SK-N-SH treated with all-trans-retinoic acid at 6 μM for 48 hours (cell line): ENCODE measurements at regions not wholly inside any gene's neighbourhood (a gene's known extent, or its start where the extent isn't known, plus 50 kb on each side); places are given as distances from the start of the nearest gene placed in this dataset.

Experiments used
- ATAC-seq: fragments of 200-7000 bp; cut with Tn5 transposase; 3 replicates; pipeline ENCODE4 v1.9.1; 2020; ENCODE audit warnings: mild to moderate bottlenecking, moderate library complexity
- ARNTL ChIP-seq: fragments of 450-650 bp; formaldehyde crosslinking; IDR thresholded peaks from 2 replicates; pipeline ENCODE4 v1.5.0; 2020; ENCODE audit warnings: low read depth, mild to moderate bottlenecking, moderate library complexity, borderline replicate concordance
- CSDC2 ChIP-seq: fragments of 250-450 bp; sonication (Bioruptor Pico); IDR thresholded peaks from 2 replicates; pipeline ENCODE4 v1.5.0; 2020; ENCODE audit warnings: mild to moderate bottlenecking, moderate library complexity
- CSRNP3 ChIP-seq: fragments of 250-450 bp; sonication (Bioruptor Pico); IDR thresholded peaks from 2 replicates; pipeline ENCODE4 v1.5.1; 2021; ENCODE audit warnings: mild to moderate bottlenecking, moderate library complexity
- ESRRG ChIP-seq: fragments of 250-450 bp; sonication (Bioruptor Pico); IDR thresholded peaks from 2 replicates; pipeline ENCODE4 v1.6.1; 2021; ENCODE audit warnings: mild to moderate bottlenecking
- GLIS3 ChIP-seq: fragments of 250-450 bp; sonication (Bioruptor Pico); IDR thresholded peaks from 2 replicates; pipeline ENCODE4 v1.5.0; 2020; ENCODE audit warnings: mild to moderate bottlenecking, moderate library complexity
- PATZ1 ChIP-seq: fragments of 250-450 bp; sonication (Bioruptor Pico); IDR thresholded peaks from 2 replicates; pipeline ENCODE4 v1.8.0; 2020; ENCODE audit warnings: mild to moderate bottlenecking, moderate library complexity, borderline replicate concordance
- POU6F1 ChIP-seq: fragments of 250-450 bp; sonication (Bioruptor Pico); IDR thresholded peaks from 2 replicates; pipeline ENCODE4 v1.8.0; 2021; ENCODE audit warnings: low read depth, mild to moderate bottlenecking, moderate library complexity, borderline replicate concordance
- PPARA ChIP-seq: fragments of 250-450 bp; sonication (Bioruptor Pico); IDR thresholded peaks from 2 replicates; pipeline ENCODE4 v1.5.0; 2020; ENCODE audit warnings: mild to moderate bottlenecking, borderline replicate concordance
- RARB ChIP-seq: fragments of 250-450 bp; sonication (Bioruptor Pico); IDR thresholded peaks from 2 replicates; pipeline ENCODE4 v1.8.0; 2021; ENCODE audit warnings: mild to moderate bottlenecking, moderate library complexity
- TCF4 ChIP-seq: fragments of 250-450 bp; sonication (Bioruptor Pico); IDR thresholded peaks from 2 replicates; pipeline ENCODE4 v1.8.0; 2021; ENCODE audit warnings: mild to moderate bottlenecking, moderate library complexity, borderline replicate concordance
- TOX ChIP-seq: fragments of 250-450 bp; sonication (Bioruptor Pico); IDR thresholded peaks from 2 replicates; pipeline ENCODE4 v1.8.0; 2021; ENCODE audit warnings: mild to moderate bottlenecking, moderate library complexity, borderline replicate concordance
- TSHZ2 ChIP-seq: fragments of 250-450 bp; sonication (Bioruptor Pico); IDR thresholded peaks from 2 replicates; pipeline ENCODE4 v1.5.0; 2020; ENCODE audit warnings: mild to moderate bottlenecking, moderate library complexity
- ZFP3 ChIP-seq: fragments of 250-450 bp; sonication (Bioruptor Pico); IDR thresholded peaks from 2 replicates; pipeline ENCODE4 v1.5.0; 2020; ENCODE audit warnings: mild to moderate bottlenecking, moderate library complexity
- ZFP30 ChIP-seq: fragments of 450-650 bp; formaldehyde crosslinking; IDR thresholded peaks from 2 replicates; pipeline ENCODE4 v1.5.0; 2022; ENCODE audit warnings: mild to moderate bottlenecking, moderate library complexity
- ZNF565 ChIP-seq: fragments of 450-650 bp; formaldehyde crosslinking; conservative IDR thresholded peaks from 2 replicates; pipeline ENCODE4 v1.5.0; 2020; ENCODE audit warnings: low read depth, mild to moderate bottlenecking, moderate library complexity
- ZNF8 ChIP-seq: fragments of 450-650 bp; formaldehyde crosslinking; IDR thresholded peaks from 2 replicates; pipeline ENCODE4 v1.5.0; 2020; ENCODE audit warnings: mild to moderate bottlenecking, moderate library complexity

GRCh38 chr5:109612278-109612905, 77.3 kb upstream of the MAN2A1 start:
- ATAC-seq, result no peak
- no peak for TF ChIP-seq ZFP3 (CRISPR knock-in tag)
- no peak for TF ChIP-seq TSHZ2 (CRISPR knock-in tag)
- no peak for TF ChIP-seq GLIS3 (CRISPR knock-in tag)

- TF ChIP-seq ZFP3 (CRISPR knock-in tag), result no peak
- no peak for TF ChIP-seq TSHZ2 (CRISPR knock-in tag)
- no peak for TF ChIP-seq ZFP30
- no peak for TF ChIP-seq PATZ1 (CRISPR knock-in tag)
- no peak for TF ChIP-seq ARNTL
- no peak for TF ChIP-seq POU6F1 (CRISPR knock-in tag)
- TF ChIP-seq CSRNP3, result no peak
- no peak for TF ChIP-seq PPARA (CRISPR knock-in tag)
- TF ChIP-seq ZNF565 (CRISPR knock-in tag), result no peak
- TF ChIP-seq RARB (CRISPR knock-in tag), result no peak
- no peak for TF ChIP-seq ZNF8
- no peak for TF ChIP-seq CSDC2 (CRISPR knock-in tag)
- no peak for ATAC-seq
These were observed 78.2 kb upstream of the MAN2A1 start for GRCh38 chr5:109611505-109611904.

- ATAC-seq, result no peak
- no peak for TF ChIP-seq TSHZ2 (CRISPR knock-in tag)
- TF ChIP-seq TCF4, result no peak
- TF ChIP-seq ESRRG, result no peak
- no peak for TF ChIP-seq RARB (CRISPR knock-in tag)
- no peak for TF ChIP-seq TOX
These were observed 78.7 kb upstream of the MAN2A1 start for GRCh38 chr5:109611061-109611460.
